Natural killer cell treated with Interleukin-12 subunit alpha and Interleukin-12 subunit beta and Interleukin-15 and Interleukin-18, amount 100 ng/mL, for 72 hours (primary cell): ENCODE measurements at regions not wholly inside any gene's neighbourhood (a gene's known extent, or its start where the extent isn't known, plus 50 kb on each side); places are given as distances from the start of the nearest gene placed in this dataset.

Source experiments
- ATAC-seq, 2 donors: fragments of 150-1000 bp; cut with Tn5 transposase in 1 of 2; sonication (Bioruptor Pico), chemical (Tn5 transposase) in 1 of 2; 2 replicates each; pipeline ENCODE4 v1.10.0; 2021
- DNase-seq: peaks from one replicate; pipeline ENCODE4 v3.0.0; 2022; ENCODE audit warnings: low spot score
- H3K27ac Mint-ChIP-seq, 2 donors: 1 replicate in 1 of 2; 2 replicates in 1 of 2; pipeline ENCODE4 v1.8.0; 2022; ENCODE audit warnings: mixed read lengths in 2 of 2, mild to moderate bottlenecking in 1 of 2, moderate library complexity in 1 of 2
- H3K27me3 Mint-ChIP-seq, 2 donors: 1 replicate in 1 of 2; 2 replicates in 1 of 2; pipeline ENCODE4 v1.8.0; 2022; ENCODE audit warnings: mixed read lengths in 2 of 2
- H3K36me3 Mint-ChIP-seq: one replicate; pipeline ENCODE4 v1.8.0; 2022; ENCODE audit warnings: mixed read lengths
- H3K4me1 Mint-ChIP-seq, 2 donors: 1 replicate in 1 of 2; 2 replicates in 1 of 2; pipeline ENCODE4 v1.8.0; 2022; ENCODE audit warnings: low read depth in 2 of 2, mixed read lengths in 2 of 2, mild to moderate bottlenecking in 1 of 2
- H3K4me3 Mint-ChIP-seq: one replicate; pipeline ENCODE4 v1.8.0; 2022; ENCODE audit warnings: mixed read lengths
- H3K9me3 Mint-ChIP-seq: 2 replicates; pipeline ENCODE4 v1.8.0; 2022; ENCODE audit warnings: mixed read lengths

- Mint-ChIP-seq H3K4me1 (no peaks in the 10 kb centered on the region), H3K9me3 (peaks cover 11% of the 10 kb centered on the region), H3K27ac (no peak overlapping the region), H3K36me3 (peaks cover 4% of the 10 kb centered on the region), H3K4me3 (no peak overlapping the region), H3K27me3 (peaks cover 0 to 2% of the 10 kb centered on the region in 2 donors)
- ATAC-seq: no peak
- DNase-seq: no peak
Observed at GRCh38 chr3:99023590-99024192, 122.2 kb upstream of the DCBLD2 start.

- H3K27ac Mint-ChIP-seq: no peak overlapping the region
- ATAC-seq (no peak), DNase-seq (no peak)
- H3K36me3 Mint-ChIP-seq: no peaks in the 10 kb centered on the region
- peaks cover 3% of the 10 kb centered on the region for H3K9me3 Mint-ChIP-seq
- H3K27me3 Mint-ChIP-seq: no peaks in the 10 kb centered on the region
- no peak overlapping the region for H3K4me3 Mint-ChIP-seq
- H3K4me1 Mint-ChIP-seq: no peaks in the 10 kb centered on the region
Observed at GRCh38 chr3:99021466-99021865, 120.0 kb upstream of the DCBLD2 start.

GRCh38 chr3:99016452-99016851 lies 115.0 kb upstream of the DCBLD2 start:
- no peaks in the 10 kb centered on the region for H3K4me1 Mint-ChIP-seq
- H3K4me3 Mint-ChIP-seq: no peak overlapping the region
- ATAC-seq: no peak
- H3K27me3 Mint-ChIP-seq: no peaks in the 10 kb centered on the region
- no peak for DNase-seq
- no peaks in the 10 kb centered on the region for H3K36me3 Mint-ChIP-seq
- peaks cover 3% of the 10 kb centered on the region for H3K9me3 Mint-ChIP-seq
- H3K27ac Mint-ChIP-seq: no peak overlapping the region

- no peaks in the 10 kb centered on the region for H3K27me3 Mint-ChIP-seq
- H3K4me3 Mint-ChIP-seq: no peak overlapping the region
- no peaks in the 10 kb centered on the region for H3K36me3 Mint-ChIP-seq
- no peak overlapping the region for H3K27ac Mint-ChIP-seq
- no peak for DNase-seq
- H3K9me3 Mint-ChIP-seq: no peaks in the 10 kb centered on the region
- no peak for ATAC-seq
- no peaks in the 10 kb centered on the region for H3K4me1 Mint-ChIP-seq
Observed at GRCh38 chr3:99013777-99014315, 112.4 kb upstream of the DCBLD2 start.

DNA sequence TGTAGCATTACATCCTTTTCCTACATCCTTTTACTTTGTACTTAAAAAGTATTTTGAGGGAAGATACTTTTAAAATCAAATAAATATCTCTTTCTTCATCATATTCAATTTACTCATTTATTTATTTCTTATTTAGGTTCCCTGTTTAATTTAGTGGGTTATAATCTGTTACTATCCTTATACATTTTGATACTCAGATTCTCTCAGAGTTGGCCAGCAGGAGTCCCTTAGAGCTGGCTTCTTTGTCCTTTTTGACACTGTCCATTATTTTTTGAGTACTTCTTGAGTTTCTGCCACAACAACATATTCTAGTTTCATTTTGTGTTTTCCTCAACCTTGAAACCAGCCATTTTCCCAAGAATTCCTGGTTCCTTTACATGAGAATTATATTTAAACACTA lies 111.6 kb upstream of the DCBLD2 start:
- no peaks in the 10 kb centered on the region for H3K9me3 Mint-ChIP-seq
- no peaks in the 10 kb centered on the region for H3K36me3 Mint-ChIP-seq
- H3K27ac Mint-ChIP-seq: no peak overlapping the region
- DNase-seq (no peak), ATAC-seq (no peak)
- no peaks in the 10 kb centered on the region for H3K4me1 Mint-ChIP-seq
- H3K27me3 Mint-ChIP-seq: no peaks in the 10 kb centered on the region
- H3K4me3 Mint-ChIP-seq: no peak overlapping the region

DNA sequence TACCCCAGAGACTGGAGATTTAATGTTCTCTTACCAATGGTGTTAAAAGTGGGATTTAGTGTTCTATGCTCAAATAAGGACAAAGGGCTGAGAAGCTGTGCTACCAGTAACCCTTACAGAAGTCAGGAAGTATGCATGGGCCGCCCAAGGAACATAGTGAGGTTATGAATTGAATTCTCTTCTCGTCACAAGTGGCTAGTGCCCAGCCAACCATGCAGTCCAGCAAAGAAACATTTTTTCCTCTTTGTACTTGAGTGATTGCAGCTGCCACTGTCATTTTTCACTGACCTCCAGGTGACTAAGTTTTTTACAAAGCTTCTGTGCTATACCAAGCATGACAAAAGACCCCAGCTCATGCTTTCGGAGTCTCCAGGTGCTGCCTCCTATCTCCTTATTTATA lies 110.6 kb upstream of the DCBLD2 start:
- no peaks in the 10 kb centered on the region for H3K27me3 Mint-ChIP-seq
- no peak overlapping the region for H3K4me3 Mint-ChIP-seq
- no peaks in the 10 kb centered on the region for H3K4me1 Mint-ChIP-seq
- H3K27ac Mint-ChIP-seq: no peak overlapping the region
- DNase-seq (no peak), ATAC-seq (no peak)
- H3K9me3 Mint-ChIP-seq: no peaks in the 10 kb centered on the region
- H3K36me3 Mint-ChIP-seq: no peaks in the 10 kb centered on the region

DNA sequence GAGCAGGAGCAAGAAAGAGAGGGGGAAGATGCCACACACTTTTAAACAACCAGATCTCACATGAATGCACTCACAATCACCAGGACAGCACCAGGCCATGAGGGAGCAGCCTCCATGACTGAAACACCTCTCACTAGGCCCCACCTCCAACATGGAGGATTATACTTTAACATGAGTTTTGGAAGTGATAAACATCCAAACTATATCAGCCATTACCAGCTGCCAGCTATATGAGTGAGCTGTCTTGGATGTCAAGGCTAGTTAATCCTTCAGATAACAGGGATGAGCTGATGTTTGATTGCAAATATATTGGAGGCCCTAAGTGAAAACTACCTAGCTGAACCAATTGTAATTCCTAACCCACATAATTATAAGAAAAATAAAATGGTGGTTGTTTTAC lies 108.4 kb upstream of the DCBLD2 start:
- H3K4me3 Mint-ChIP-seq: no peak overlapping the region
- DNase-seq: no peak
- no peak overlapping the region for H3K27ac Mint-ChIP-seq
- no peaks in the 10 kb centered on the region for H3K36me3 Mint-ChIP-seq
- H3K9me3 Mint-ChIP-seq: peaks cover under 1% of the 10 kb centered on the region
- no peaks in the 10 kb centered on the region for H3K27me3 Mint-ChIP-seq
- H3K4me1 Mint-ChIP-seq: no peaks in the 10 kb centered on the region
- ATAC-seq: no peak

- DNase-seq (no peak), ATAC-seq (no peak)
- Mint-ChIP-seq H3K27me3 (no peaks in the 10 kb centered on the region), H3K4me1 (no peaks in the 10 kb centered on the region), H3K27ac (no peak overlapping the region), H3K4me3 (no peak overlapping the region), H3K36me3 (no peaks in the 10 kb centered on the region), H3K9me3 (peaks cover 3% of the 10 kb centered on the region)
Observed at GRCh38 chr3:99006686-99007085, 105.2 kb upstream of the DCBLD2 start.

- Mint-ChIP-seq H3K36me3 (no peaks in the 10 kb centered on the region), H3K9me3 (peaks cover 6% of the 10 kb centered on the region), H3K4me3 (no peak overlapping the region), H3K4me1 (no peaks in the 10 kb centered on the region), H3K27ac (no peak overlapping the region), H3K27me3 (peaks cover 0 to 3% of the 10 kb centered on the region in 2 donors)
- no peak for ATAC-seq
- no peak for DNase-seq
Observed at GRCh38 chr3:98999675-99000074, 98.2 kb upstream of the DCBLD2 start.

- Mint-ChIP-seq H3K4me3 (no peak overlapping the region), H3K9me3 (peaks cover 3% of the 10 kb centered on the region), H3K4me1 (no peaks in the 10 kb centered on the region), H3K27ac (no peak overlapping the region), H3K36me3 (no peaks in the 10 kb centered on the region), H3K27me3 (peaks cover 0 to 3% of the 10 kb centered on the region in 2 donors)
- no peak for ATAC-seq
- no peak for DNase-seq
Observed at GRCh38 chr3:98994128-98994762, 92.8 kb upstream of the DCBLD2 start.

DNA sequence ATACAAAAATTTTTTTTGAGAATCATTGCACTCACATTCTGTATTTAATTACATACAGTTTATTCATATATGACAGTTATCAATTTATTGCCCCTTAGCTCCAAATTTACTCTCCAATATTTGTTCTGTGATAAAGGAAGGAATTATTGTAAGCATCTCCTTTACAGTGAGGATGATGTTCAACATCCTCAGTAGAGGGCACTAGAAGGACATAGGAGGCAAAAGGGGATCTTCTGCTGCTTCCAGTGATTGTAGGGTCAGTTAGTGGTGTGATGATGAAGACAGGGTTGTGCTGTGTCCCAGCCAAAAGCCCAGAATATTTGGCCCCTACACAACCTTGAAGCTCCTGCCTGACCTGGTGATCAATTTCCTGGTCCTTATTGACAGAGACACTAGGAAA lies 89.9 kb upstream of the DCBLD2 start:
- Mint-ChIP-seq H3K36me3 (no peaks in the 10 kb centered on the region), H3K9me3 (peaks cover 3% of the 10 kb centered on the region), H3K4me1 (no peaks in the 10 kb centered on the region), H3K27ac (no peak overlapping the region), H3K4me3 (no peak overlapping the region), H3K27me3 (no peaks in the 10 kb centered on the region)
- ATAC-seq (no peak), DNase-seq (no peak)

- H3K27me3 Mint-ChIP-seq: no peaks in the 10 kb centered on the region
- H3K27ac Mint-ChIP-seq: no peak overlapping the region
- H3K4me3 Mint-ChIP-seq: no peak overlapping the region
- no peaks in the 10 kb centered on the region for H3K36me3 Mint-ChIP-seq
- peaks cover 3% of the 10 kb centered on the region for H3K9me3 Mint-ChIP-seq
- H3K4me1 Mint-ChIP-seq: no peaks in the 10 kb centered on the region
- no peak for DNase-seq
- no peak for ATAC-seq
Observed at GRCh38 chr3:98990657-98991056, 89.2 kb upstream of the DCBLD2 start.

DNA sequence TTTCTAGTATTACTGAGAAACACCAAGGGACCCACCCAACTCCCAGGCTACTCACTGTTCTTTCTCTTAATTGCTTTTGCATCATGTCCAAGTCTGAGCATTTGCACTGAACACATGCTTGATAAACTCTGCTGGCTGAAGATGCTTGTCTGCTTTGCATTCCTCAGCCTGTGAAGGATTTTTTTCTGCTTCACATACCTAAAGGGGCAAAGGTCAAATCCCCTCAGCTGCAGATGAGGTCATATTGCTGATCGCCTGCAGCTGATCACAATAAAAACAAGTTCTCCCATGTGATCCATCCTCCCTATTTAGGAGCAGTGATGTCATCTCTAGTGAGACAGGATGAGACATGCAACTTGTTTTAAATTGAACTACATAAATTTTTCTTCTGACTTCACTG lies 84.6 kb upstream of the DCBLD2 start:
- H3K9me3 Mint-ChIP-seq: no peaks in the 10 kb centered on the region
- H3K4me1 Mint-ChIP-seq: no peaks in the 10 kb centered on the region
- no peaks in the 10 kb centered on the region for H3K36me3 Mint-ChIP-seq
- H3K4me3 Mint-ChIP-seq: no peak overlapping the region
- DNase-seq (no peak), ATAC-seq (no peak)
- no peak overlapping the region for H3K27ac Mint-ChIP-seq
- H3K27me3 Mint-ChIP-seq: no peaks in the 10 kb centered on the region

GRCh38 chr3:98985431-98985830 lies 83.9 kb upstream of the DCBLD2 start:
- H3K4me1 Mint-ChIP-seq: no peaks in the 10 kb centered on the region
- H3K9me3 Mint-ChIP-seq: no peaks in the 10 kb centered on the region
- H3K27ac Mint-ChIP-seq: no peak overlapping the region
- H3K36me3 Mint-ChIP-seq: no peaks in the 10 kb centered on the region
- ATAC-seq (no peak), DNase-seq (no peak)
- no peaks in the 10 kb centered on the region for H3K27me3 Mint-ChIP-seq
- H3K4me3 Mint-ChIP-seq: no peak overlapping the region

- H3K4me3 Mint-ChIP-seq: no peak overlapping the region
- H3K9me3 Mint-ChIP-seq: no peaks in the 10 kb centered on the region
- H3K36me3 Mint-ChIP-seq: no peaks in the 10 kb centered on the region
- H3K27me3 Mint-ChIP-seq: no peaks in the 10 kb centered on the region
- H3K4me1 Mint-ChIP-seq: no peaks in the 10 kb centered on the region
- ATAC-seq (no peak), DNase-seq (no peak)
- no peak overlapping the region for H3K27ac Mint-ChIP-seq
Observed at GRCh38 chr3:98984024-98984423, 82.5 kb upstream of the DCBLD2 start.
